Mesenchymal stem cell (in vitro differentiated cells and primary cell): ENCODE measurements at regions not wholly inside any gene's neighbourhood (a gene's known extent, or its start where the extent isn't known, plus 50 kb on each side); places are given as distances from the start of the nearest gene placed in this dataset.

Source experiments
- DNase-seq: peaks from one replicate; pipeline ENCODE4 v3.0.0-alpha.2; 2013
- H2AFZ ChIP-seq: one replicate; pipeline ENCODE4 v1.6.1; 2013; ENCODE audit warnings: low read depth, mild to moderate bottlenecking, control low read depth, inconsistent platforms, low read length, moderate library complexity
- H2AK5ac ChIP-seq: 2 replicates; pipeline ENCODE4 v1.6.1; 2013; ENCODE audit warnings: low read length, moderate library complexity, mild to moderate bottlenecking, inconsistent platforms; ENCODE audit not compliant: severe bottlenecking
- H2BK120ac ChIP-seq: one replicate; pipeline ENCODE4 v1.6.1; 2013; ENCODE audit warnings: low read depth, mild to moderate bottlenecking, inconsistent platforms, low read length, moderate library complexity
- H2BK12ac ChIP-seq, 2 experiments: one replicate each; pipeline ENCODE4 v1.6.1; 2013; ENCODE audit warnings: inconsistent platforms in 2 of 2, low read length in 2 of 2, mild to moderate bottlenecking in 2 of 2, moderate library complexity in 2 of 2, control low read depth in 1 of 2
- H2BK15ac ChIP-seq: one replicate; pipeline ENCODE4 v1.6.1; 2013; ENCODE audit warnings: mild to moderate bottlenecking, low read depth, inconsistent platforms; ENCODE audit not compliant: poor library complexity, severe bottlenecking
- H2BK5ac ChIP-seq: 2 replicates; pipeline ENCODE4 v1.6.1; 2013; ENCODE audit warnings: low read depth, mild to moderate bottlenecking, low read length, control low read depth, inconsistent platforms; ENCODE audit not compliant: poor library complexity, severe bottlenecking
- H3K14ac ChIP-seq, 2 experiments: one replicate each; pipeline ENCODE4 v1.6.1; 2013; ENCODE audit warnings: inconsistent platforms in 2 of 2, low read length in 2 of 2, control low read depth in 1 of 2, mild to moderate bottlenecking in 1 of 2, moderate library complexity in 1 of 2
- H3K18ac ChIP-seq, 2 experiments: one replicate each; pipeline ENCODE4 v1.6.1; 2013; ENCODE audit warnings: inconsistent platforms in 2 of 2, low read length in 2 of 2, control low read depth in 1 of 2, low read depth in 1 of 2, mild to moderate bottlenecking in 1 of 2
- H3K23ac ChIP-seq, 2 experiments: one replicate each; pipeline ENCODE4 v1.6.1; 2013; ENCODE audit warnings: inconsistent platforms in 2 of 2, low read length in 2 of 2, mild to moderate bottlenecking in 2 of 2, moderate library complexity in 2 of 2, control low read depth in 1 of 2
- H3K27ac ChIP-seq: 2 replicates; pipeline ENCODE4 v1.5.1; 2013; ENCODE audit warnings: mild to moderate bottlenecking, moderate library complexity, low read length, control low read depth, inconsistent platforms; ENCODE audit not compliant: poor library complexity, severe bottlenecking
- H3K27me3 ChIP-seq, 2 experiments: 2 replicates each; pipeline versions ENCODE4 v1.6.1 to v1.7.0; 2013; ENCODE audit warnings: low read length in 2 of 2, mild to moderate bottlenecking in 2 of 2, moderate library complexity in 2 of 2, control low read depth in 1 of 2, inconsistent platforms in 1 of 2; ENCODE audit not compliant: control insufficient read depth in 1 of 2, insufficient read depth in 1 of 2
- H3K36me3 ChIP-seq, 2 experiments: 2 replicates each; pipeline versions ENCODE4 v1.6.1 to v1.7.0; 2013; ENCODE audit warnings: low read length in 2 of 2, control low read depth in 1 of 2, inconsistent platforms in 1 of 2, low read depth in 1 of 2, mild to moderate bottlenecking in 1 of 2; ENCODE audit not compliant: insufficient read depth in 2 of 2, control insufficient read depth in 1 of 2
- H3K4ac ChIP-seq, 2 experiments: one replicate each; pipeline ENCODE4 v1.6.1; 2013; ENCODE audit warnings: inconsistent platforms in 2 of 2, low read length in 2 of 2, mild to moderate bottlenecking in 2 of 2, moderate library complexity in 2 of 2, control low read depth in 1 of 2, low read depth in 1 of 2
- H3K4me1 ChIP-seq: 2 replicates; pipeline ENCODE4 v1.6.1; 2013; ENCODE audit warnings: low read depth, low read length, control low read depth; ENCODE audit not compliant: control insufficient read depth, insufficient read depth
- H3K4me2 ChIP-seq: 2 replicates; pipeline ENCODE4 v1.6.1; 2013; ENCODE audit warnings: low read length, mild to moderate bottlenecking, inconsistent platforms; ENCODE audit not compliant: poor library complexity, severe bottlenecking
- H3K4me3 ChIP-seq, 2 experiments: 2 replicates each; pipeline versions ENCODE4 v1.5.1 to v1.7.0; 2013; ENCODE audit warnings: low read length in 2 of 2, mild to moderate bottlenecking in 2 of 2, control low read depth in 1 of 2, low read depth in 1 of 2; ENCODE audit not compliant: insufficient read depth in 1 of 2
- H3K79me1 ChIP-seq: replicated peaks from 2 replicates; pipeline ENCODE4 v1.6.1; 2013; ENCODE audit warnings: mild to moderate bottlenecking, control low read depth, low read length, inconsistent platforms; ENCODE audit not compliant: poor library complexity, severe bottlenecking
- H3K9ac ChIP-seq: 2 replicates; pipeline ENCODE4 v1.7.0; 2013; ENCODE audit warnings: mild to moderate bottlenecking, low read length, moderate library complexity
- H3K9me3 ChIP-seq: 2 replicates; pipeline ENCODE4 v1.7.0; 2013; ENCODE audit warnings: mild to moderate bottlenecking, low read length; ENCODE audit not compliant: control insufficient read depth
- H4K8ac ChIP-seq: one replicate; pipeline ENCODE4 v1.6.1; 2013; ENCODE audit warnings: inconsistent platforms, mild to moderate bottlenecking, low read length, moderate library complexity
- H4K91ac ChIP-seq: one replicate; pipeline ENCODE4 v1.6.1; 2013; ENCODE audit warnings: mild to moderate bottlenecking, low read length, inconsistent platforms
- WGBS: methylation state at CpG from one replicate; pipeline ENCODE4 v1.1.7; 2013; ENCODE audit warnings: mixed read lengths; 5-methylcytosine and 5-hydroxymethylcytosine counted together

DNA sequence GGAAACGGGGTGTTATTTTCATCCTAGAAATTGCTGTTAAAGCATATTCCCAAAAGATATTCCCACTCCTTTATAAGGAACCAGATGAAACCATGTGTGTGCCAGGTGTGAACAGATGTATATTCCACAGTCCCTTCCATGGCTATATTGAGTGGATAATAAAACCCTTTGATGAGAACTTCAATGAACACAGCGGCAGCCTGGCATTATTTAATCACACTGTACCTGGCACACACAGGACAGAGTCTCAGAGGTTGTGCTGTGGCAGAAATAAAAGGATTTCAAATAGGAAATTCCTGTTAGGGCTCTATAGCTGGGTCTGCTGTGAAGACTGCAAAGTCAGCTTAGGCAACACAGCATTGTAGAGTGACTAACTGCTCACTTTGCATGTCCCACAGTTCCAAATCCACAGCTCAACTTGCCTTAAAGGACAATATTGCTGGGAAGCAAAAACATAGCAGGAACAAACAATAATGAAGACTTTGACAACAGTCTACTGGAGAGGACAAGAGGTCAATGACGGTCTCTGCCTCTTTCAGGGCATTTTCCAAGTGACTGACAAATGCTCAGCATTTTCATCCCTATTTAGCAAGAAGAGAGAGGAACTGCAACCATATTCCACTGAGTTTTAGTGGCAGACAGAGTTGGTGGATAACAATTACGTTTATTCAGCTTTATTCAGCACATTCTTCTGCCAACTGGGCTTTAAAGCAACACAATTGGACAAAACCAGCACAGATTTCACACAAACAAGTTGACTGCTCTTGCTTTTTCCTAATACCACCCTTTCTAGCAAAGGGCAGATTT lies 255.7 kb upstream of the RGMB start:
- H3K18ac ChIP-seq, result no peak overlapping the region
- peak overlapping the region; percentile 4 for H3K9ac ChIP-seq
- no peak overlapping the region for H3K27ac ChIP-seq
- H4K91ac ChIP-seq, result no peak overlapping the region
- no peak for DNase-seq
- no peak overlapping the region for H3K23ac ChIP-seq
- H3K79me1 ChIP-seq, result no peaks in the 10 kb centered on the region
- H2BK12ac ChIP-seq, result no peak overlapping the region
- no peak overlapping the region for H3K4me3 ChIP-seq
- H2AK5ac ChIP-seq, result no peak overlapping the region
- H3K4me1 ChIP-seq, result no peaks in the 10 kb centered on the region
- H3K4ac ChIP-seq, result no peak overlapping the region
- 64% methylated on average over 2 of the region's 4 CpGs for WGBS
- H3K27me3 ChIP-seq, result no peaks in the 10 kb centered on the region
- H3K36me3 ChIP-seq, result no peaks in the 10 kb centered on the region
- no peak overlapping the region for H2BK15ac ChIP-seq
- no peak overlapping the region for H3K4me2 ChIP-seq
- no peak overlapping the region for H3K14ac ChIP-seq
- H4K8ac ChIP-seq, result no peak overlapping the region
- no peaks in the 10 kb centered on the region for H3K9me3 ChIP-seq
- no peak overlapping the region for H2BK5ac ChIP-seq
- H2AFZ ChIP-seq, result no peak overlapping the region
- H2BK120ac ChIP-seq, result no peak overlapping the region

DNA sequence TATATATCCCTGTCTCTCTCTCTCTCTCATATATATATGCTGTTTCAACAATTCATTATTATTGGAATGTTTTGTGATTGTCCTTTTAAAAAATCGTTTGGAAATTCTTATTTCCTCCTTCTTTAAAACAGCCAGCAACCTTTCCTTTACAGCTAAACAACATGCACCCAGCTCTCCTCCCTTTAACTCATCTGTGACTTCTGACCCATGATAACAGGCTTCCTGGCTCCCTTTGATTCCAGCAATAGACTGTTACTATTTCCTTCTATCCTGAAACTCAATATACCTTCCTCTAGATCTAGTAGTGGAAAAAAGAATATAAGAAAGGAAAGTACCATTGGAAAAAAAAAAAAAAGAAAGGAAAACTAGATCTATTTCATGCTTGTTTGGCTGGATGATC lies 254.7 kb upstream of the RGMB start:
- H2AFZ ChIP-seq, result no peak overlapping the region
- no peaks in the 10 kb centered on the region for H3K27me3 ChIP-seq
- no peak overlapping the region for H2AK5ac ChIP-seq
- H3K9ac ChIP-seq, result no peak overlapping the region
- no peak overlapping the region for H2BK5ac ChIP-seq
- WGBS, result 46% methylated on average over 1 of the region's 1 CpG
- H2BK15ac ChIP-seq, result no peak overlapping the region
- no peak overlapping the region for H3K4me2 ChIP-seq
- H2BK120ac ChIP-seq, result no peak overlapping the region
- no peak overlapping the region for H3K4me3 ChIP-seq
- H3K79me1 ChIP-seq, result no peaks in the 10 kb centered on the region
- no peaks in the 10 kb centered on the region for H3K4me1 ChIP-seq
- H4K91ac ChIP-seq, result no peak overlapping the region
- no peak overlapping the region for H3K27ac ChIP-seq
- DNase-seq, result no peak
- no peak overlapping the region for H3K14ac ChIP-seq
- no peak overlapping the region for H2BK12ac ChIP-seq
- no peak overlapping the region for H3K4ac ChIP-seq
- no peak overlapping the region for H4K8ac ChIP-seq
- no peaks in the 10 kb centered on the region for H3K9me3 ChIP-seq
- H3K18ac ChIP-seq, result no peak overlapping the region
- H3K36me3 ChIP-seq, result no peaks in the 10 kb centered on the region
- H3K23ac ChIP-seq, result no peak overlapping the region

GRCh38 chr5:98519571-98519970 lies 253.9 kb upstream of the RGMB start:
- no peaks in the 10 kb centered on the region for H3K79me1 ChIP-seq
- H3K4ac ChIP-seq, result no peak overlapping the region
- no peak overlapping the region for H3K4me2 ChIP-seq

GRCh38 chr5:98521821-98522220 lies 251.6 kb upstream of the RGMB start:
- WGBS, result 80% methylated on average over 1 of the region's 3 CpGs
- no peak overlapping the region for H2AK5ac ChIP-seq
- no peaks in the 10 kb centered on the region for H3K36me3 ChIP-seq
- no peak overlapping the region for H2BK120ac ChIP-seq
- H2BK5ac ChIP-seq, result no peak overlapping the region
- H4K91ac ChIP-seq, result no peak overlapping the region
- H3K9ac ChIP-seq, result no peak overlapping the region
- no peak overlapping the region for H2AFZ ChIP-seq
- H3K27ac ChIP-seq, result no peak overlapping the region
- no peak overlapping the region for H4K8ac ChIP-seq
- no peaks in the 10 kb centered on the region for H3K4me1 ChIP-seq
- H3K14ac ChIP-seq, result no peak overlapping the region
- no peaks in the 10 kb centered on the region for H3K79me1 ChIP-seq
- no peak for DNase-seq
- no peak overlapping the region for H3K23ac ChIP-seq
- no peak overlapping the region for H3K18ac ChIP-seq
- no peaks in the 10 kb centered on the region for H3K27me3 ChIP-seq
- no peak overlapping the region for H2BK15ac ChIP-seq
- no peak overlapping the region for H3K4me2 ChIP-seq
- no peak overlapping the region for H3K4me3 ChIP-seq
- H3K9me3 ChIP-seq, result no peaks in the 10 kb centered on the region
- no peak overlapping the region for H2BK12ac ChIP-seq
- no peak overlapping the region for H3K4ac ChIP-seq

More at GRCh38 chr5:98519571-98519970, 253.9 kb upstream of the RGMB start:
- H3K27me3 ChIP-seq, result no peaks in the 10 kb centered on the region
- no peak overlapping the region for H3K18ac ChIP-seq
- no peaks in the 10 kb centered on the region for H3K4me1 ChIP-seq
- H3K4me3 ChIP-seq, result no peak overlapping the region
- no peaks in the 10 kb centered on the region for H3K9me3 ChIP-seq
- no peak overlapping the region for H3K14ac ChIP-seq
- DNase-seq, result no peak
- H3K36me3 ChIP-seq, result no peaks in the 10 kb centered on the region
- no peak overlapping the region for H2AK5ac ChIP-seq
- no peak overlapping the region for H4K91ac ChIP-seq
- no peak overlapping the region for H2BK12ac ChIP-seq
- no peak overlapping the region for H3K27ac ChIP-seq
- 91% methylated on average over 3 of the region's 4 CpGs for WGBS
- H4K8ac ChIP-seq, result no peak overlapping the region
- no peak overlapping the region for H2BK120ac ChIP-seq
- H3K23ac ChIP-seq, result no peak overlapping the region
- H2BK5ac ChIP-seq, result no peak overlapping the region
- no peak overlapping the region for H3K9ac ChIP-seq
- no peak overlapping the region for H2BK15ac ChIP-seq
- no peak overlapping the region for H2AFZ ChIP-seq
